ENCODE measurements at regions not wholly inside any gene's neighbourhood (a gene's known extent, or its start where the extent isn't known, plus 50 kb on each side); places are given as distances from the start of the nearest gene placed in this dataset.

DNA sequence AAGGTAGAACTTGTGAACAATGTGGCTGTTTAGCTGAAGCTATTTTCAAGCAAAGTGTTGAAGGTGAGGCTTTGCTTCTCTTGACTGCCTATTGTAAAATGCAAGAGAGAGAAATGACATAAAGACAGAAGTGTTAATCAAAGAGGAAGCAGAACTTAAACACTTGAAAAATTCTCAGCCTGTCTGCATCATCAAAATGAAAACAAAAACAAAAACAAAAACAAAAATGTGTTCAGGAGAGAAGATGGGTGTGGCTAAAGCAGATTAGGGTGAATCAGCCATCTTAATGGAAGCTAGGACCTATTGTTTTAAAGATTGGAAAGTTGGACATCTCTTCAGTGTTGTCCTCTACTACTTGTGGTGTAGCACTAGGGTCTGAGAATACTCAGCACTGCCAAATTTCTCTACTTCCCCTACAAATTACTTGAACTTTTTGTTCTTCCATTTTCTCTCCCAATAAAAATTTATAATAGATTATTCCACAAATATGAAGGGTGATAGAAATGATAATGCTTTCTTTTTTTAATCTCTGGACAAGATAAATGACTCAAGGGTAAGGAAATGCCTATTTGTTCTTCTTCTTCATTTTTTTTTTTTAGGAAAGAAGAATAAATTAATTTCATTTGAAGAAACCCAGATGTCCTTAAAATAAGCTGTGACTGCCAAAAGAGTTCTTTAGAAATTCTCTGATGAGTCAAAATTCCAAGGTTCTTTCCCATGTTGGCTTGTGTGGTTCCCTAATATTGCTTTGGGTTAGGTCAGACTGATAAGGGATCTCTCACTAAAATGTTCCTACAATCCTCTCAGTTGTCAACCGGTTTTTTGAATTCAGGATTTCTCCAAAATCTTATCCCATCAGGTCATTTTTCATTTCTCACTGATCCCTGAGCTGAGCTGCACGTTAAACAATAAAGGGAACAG, 571.2 kb upstream of the ZEB2 start (continued):
- no peak for TF ChIP-seq GLIS3 (CRISPR knock-in tag; IDR thresholded peaks at IDR 0.05)
- peak; percentile 99 for TF ChIP-seq ISL1 (CRISPR knock-in tag; IDR thresholded peaks at IDR 0.05)
- TF ChIP-seq TOX (CRISPR knock-in tag; IDR thresholded peaks at IDR 0.05; ENCODE audit: borderline replicate concordance) = peak; percentile 78

DNA sequence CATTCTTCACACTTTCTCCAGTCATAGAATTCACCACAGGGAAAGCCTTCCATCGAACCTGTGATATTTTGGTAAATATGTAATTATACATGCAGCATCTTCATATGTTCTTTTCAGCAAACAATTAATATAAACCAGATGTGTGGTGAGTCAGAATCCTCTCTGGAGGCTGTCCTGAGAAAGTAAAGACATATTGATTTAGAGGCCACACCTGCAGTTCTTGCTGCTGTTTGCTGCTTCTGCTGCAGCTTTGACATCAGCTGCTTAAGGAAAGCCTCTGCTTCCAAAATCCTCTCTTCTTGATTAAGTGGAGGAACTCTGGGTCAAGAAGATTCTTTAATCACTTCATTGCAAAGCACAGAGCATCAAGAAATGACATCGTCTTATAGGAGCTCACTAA, 568.8 kb upstream of the ZEB2 start:
- ATAC-seq = no peak

DNA sequence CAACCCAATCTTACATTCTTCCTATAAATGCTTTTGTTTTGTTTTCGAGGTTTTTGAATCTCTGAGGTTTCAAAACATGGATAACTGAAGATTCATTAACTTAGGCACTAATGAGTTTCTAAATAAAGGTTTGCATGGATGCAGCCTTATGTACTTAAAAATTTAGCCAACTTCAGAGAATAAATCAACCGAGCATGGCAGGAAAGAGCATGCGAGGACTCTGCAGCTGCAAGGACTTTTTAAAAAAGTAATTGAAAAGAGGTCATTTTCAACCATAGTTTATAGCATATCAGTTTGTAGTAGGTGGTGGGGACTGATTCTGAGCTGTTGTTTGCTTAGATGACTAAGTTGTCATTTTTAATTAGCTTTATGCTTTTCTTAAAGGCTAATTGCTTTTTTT, 567.0 kb upstream of the ZEB2 start:
- no peak for ATAC-seq
- TF ChIP-seq ISL1 (CRISPR knock-in tag; IDR thresholded peaks at IDR 0.05) = no peak
- TF ChIP-seq, protein P1, sequence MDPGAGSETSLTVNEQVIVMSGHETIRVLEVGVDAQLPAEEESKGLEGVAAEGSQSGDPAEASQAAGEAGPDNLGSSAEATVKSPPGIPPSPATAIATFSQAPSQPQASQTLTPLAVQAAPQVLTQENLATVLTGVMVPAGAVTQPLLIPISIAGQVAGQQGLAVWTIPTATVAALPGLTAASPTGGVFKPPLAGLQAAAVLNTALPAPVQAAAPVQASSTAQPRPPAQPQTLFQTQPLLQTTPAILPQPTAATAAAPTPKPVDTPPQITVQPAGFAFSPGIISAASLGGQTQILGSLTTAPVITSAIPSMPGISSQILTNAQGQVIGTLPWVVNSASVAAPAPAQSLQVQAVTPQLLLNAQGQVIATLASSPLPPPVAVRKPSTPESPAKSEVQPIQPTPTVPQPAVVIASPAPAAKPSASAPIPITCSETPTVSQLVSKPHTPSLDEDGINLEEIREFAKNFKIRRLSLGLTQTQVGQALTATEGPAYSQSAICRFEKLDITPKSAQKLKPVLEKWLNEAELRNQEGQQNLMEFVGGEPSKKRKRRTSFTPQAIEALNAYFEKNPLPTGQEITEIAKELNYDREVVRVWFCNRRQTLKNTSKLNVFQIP (CRISPR knock-in tag; IDR thresholded peaks at IDR 0.05; ENCODE audit: borderline replicate concordance, low read depth) = no peak
- TF ChIP-seq CSDC2 (CRISPR knock-in tag; IDR thresholded peaks at IDR 0.05) = no peak
- TF ChIP-seq ESRRG (CRISPR knock-in tag; IDR thresholded peaks at IDR 0.05) = no peak
- TF ChIP-seq SNAI2 (CRISPR knock-in tag; IDR thresholded peaks at IDR 0.05) = no peak
- TF ChIP-seq OSR1 (CRISPR knock-in tag; IDR thresholded peaks at IDR 0.05) = no peak
- no peak for TF ChIP-seq ZNF565 (CRISPR knock-in tag; conservative IDR thresholded peaks at IDR 0.05; ENCODE audit: low read depth)
- no peak for TF ChIP-seq GLIS3 (CRISPR knock-in tag; IDR thresholded peaks at IDR 0.05)
- no peak for TF ChIP-seq ZFP3 (CRISPR knock-in tag; IDR thresholded peaks at IDR 0.05)
- TF ChIP-seq, protein P2, sequence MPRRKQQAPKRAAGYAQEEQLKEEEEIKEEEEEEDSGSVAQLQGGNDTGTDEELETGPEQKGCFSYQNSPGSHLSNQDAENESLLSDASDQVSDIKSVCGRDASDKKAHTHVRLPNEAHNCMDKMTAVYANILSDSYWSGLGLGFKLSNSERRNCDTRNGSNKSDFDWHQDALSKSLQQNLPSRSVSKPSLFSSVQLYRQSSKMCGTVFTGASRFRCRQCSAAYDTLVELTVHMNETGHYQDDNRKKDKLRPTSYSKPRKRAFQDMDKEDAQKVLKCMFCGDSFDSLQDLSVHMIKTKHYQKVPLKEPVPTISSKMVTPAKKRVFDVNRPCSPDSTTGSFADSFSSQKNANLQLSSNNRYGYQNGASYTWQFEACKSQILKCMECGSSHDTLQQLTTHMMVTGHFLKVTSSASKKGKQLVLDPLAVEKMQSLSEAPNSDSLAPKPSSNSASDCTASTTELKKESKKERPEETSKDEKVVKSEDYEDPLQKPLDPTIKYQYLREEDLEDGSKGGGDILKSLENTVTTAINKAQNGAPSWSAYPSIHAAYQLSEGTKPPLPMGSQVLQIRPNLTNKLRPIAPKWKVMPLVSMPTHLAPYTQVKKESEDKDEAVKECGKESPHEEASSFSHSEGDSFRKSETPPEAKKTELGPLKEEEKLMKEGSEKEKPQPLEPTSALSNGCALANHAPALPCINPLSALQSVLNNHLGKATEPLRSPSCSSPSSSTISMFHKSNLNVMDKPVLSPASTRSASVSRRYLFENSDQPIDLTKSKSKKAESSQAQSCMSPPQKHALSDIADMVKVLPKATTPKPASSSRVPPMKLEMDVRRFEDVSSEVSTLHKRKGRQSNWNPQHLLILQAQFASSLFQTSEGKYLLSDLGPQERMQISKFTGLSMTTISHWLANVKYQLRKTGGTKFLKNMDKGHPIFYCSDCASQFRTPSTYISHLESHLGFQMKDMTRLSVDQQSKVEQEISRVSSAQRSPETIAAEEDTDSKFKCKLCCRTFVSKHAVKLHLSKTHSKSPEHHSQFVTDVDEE (CRISPR knock-in tag; IDR thresholded peaks at IDR 0.05) = no peak
- TF ChIP-seq ZFP30 (CRISPR knock-in tag; IDR thresholded peaks at IDR 0.05) = no peak
- TF ChIP-seq ZNF70 (CRISPR knock-in tag; IDR thresholded peaks at IDR 0.05) = no peak
- no peak for TF ChIP-seq TCF4 (CRISPR knock-in tag; IDR thresholded peaks at IDR 0.05; ENCODE audit: borderline replicate concordance)
- TF ChIP-seq BACH2 (CRISPR knock-in tag; IDR thresholded peaks at IDR 0.05; ENCODE audit: borderline replicate concordance) = no peak
- TF ChIP-seq PPARA (CRISPR knock-in tag; IDR thresholded peaks at IDR 0.05; ENCODE audit: borderline replicate concordance) = no peak

More for the DNA sequence above, 568.8 kb upstream of the ZEB2 start:
- TF ChIP-seq, protein P3, sequence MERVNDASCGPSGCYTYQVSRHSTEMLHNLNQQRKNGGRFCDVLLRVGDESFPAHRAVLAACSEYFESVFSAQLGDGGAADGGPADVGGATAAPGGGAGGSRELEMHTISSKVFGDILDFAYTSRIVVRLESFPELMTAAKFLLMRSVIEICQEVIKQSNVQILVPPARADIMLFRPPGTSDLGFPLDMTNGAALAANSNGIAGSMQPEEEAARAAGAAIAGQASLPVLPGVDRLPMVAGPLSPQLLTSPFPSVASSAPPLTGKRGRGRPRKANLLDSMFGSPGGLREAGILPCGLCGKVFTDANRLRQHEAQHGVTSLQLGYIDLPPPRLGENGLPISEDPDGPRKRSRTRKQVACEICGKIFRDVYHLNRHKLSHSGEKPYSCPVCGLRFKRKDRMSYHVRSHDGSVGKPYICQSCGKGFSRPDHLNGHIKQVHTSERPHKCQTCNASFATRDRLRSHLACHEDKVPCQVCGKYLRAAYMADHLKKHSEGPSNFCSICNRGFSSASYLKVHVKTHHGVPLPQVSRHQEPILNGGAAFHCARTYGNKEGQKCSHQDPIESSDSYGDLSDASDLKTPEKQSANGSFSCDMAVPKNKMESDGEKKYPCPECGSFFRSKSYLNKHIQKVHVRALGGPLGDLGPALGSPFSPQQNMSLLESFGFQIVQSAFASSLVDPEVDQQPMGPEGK (CRISPR knock-in tag; IDR thresholded peaks at IDR 0.05; ENCODE audit: borderline replicate concordance) = no peak
- TF ChIP-seq, protein P2 (CRISPR knock-in tag; IDR thresholded peaks at IDR 0.05) = no peak
- TF ChIP-seq ESRRG (CRISPR knock-in tag; IDR thresholded peaks at IDR 0.05) = no peak
- no peak for TF ChIP-seq ZNF565 (CRISPR knock-in tag; conservative IDR thresholded peaks at IDR 0.05; ENCODE audit: low read depth)
- TF ChIP-seq ZNF8 (CRISPR knock-in tag; IDR thresholded peaks at IDR 0.05) = no peak
- TF ChIP-seq TOX (CRISPR knock-in tag; IDR thresholded peaks at IDR 0.05; ENCODE audit: borderline replicate concordance) = no peak
- no peak for TF ChIP-seq ZFP30 (CRISPR knock-in tag; IDR thresholded peaks at IDR 0.05)
- no peak for TF ChIP-seq ARNTL (CRISPR knock-in tag; IDR thresholded peaks at IDR 0.05; ENCODE audit: borderline replicate concordance, low read depth)
- no peak for TF ChIP-seq BACH2 (CRISPR knock-in tag; IDR thresholded peaks at IDR 0.05; ENCODE audit: borderline replicate concordance)
- TF ChIP-seq ZFP3 (CRISPR knock-in tag; IDR thresholded peaks at IDR 0.05) = no peak
- no peak for TF ChIP-seq CSDC2 (CRISPR knock-in tag; IDR thresholded peaks at IDR 0.05)
- TF ChIP-seq, protein P4, sequence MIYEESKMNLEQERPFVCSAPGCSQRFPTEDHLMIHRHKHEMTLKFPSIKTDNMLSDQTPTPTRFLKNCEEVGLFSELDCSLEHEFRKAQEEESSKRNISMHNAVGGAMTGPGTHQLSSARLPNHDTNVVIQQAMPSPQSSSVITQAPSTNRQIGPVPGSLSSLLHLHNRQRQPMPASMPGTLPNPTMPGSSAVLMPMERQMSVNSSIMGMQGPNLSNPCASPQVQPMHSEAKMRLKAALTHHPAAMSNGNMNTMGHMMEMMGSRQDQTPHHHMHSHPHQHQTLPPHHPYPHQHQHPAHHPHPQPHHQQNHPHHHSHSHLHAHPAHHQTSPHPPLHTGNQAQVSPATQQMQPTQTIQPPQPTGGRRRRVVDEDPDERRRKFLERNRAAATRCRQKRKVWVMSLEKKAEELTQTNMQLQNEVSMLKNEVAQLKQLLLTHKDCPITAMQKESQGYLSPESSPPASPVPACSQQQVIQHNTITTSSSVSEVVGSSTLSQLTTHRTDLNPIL (CRISPR knock-in tag; IDR thresholded peaks at IDR 0.05; ENCODE audit: low read depth) = no peak
- no peak for TF ChIP-seq PPARA (CRISPR knock-in tag; IDR thresholded peaks at IDR 0.05; ENCODE audit: borderline replicate concordance)
- TF ChIP-seq, protein P5, sequence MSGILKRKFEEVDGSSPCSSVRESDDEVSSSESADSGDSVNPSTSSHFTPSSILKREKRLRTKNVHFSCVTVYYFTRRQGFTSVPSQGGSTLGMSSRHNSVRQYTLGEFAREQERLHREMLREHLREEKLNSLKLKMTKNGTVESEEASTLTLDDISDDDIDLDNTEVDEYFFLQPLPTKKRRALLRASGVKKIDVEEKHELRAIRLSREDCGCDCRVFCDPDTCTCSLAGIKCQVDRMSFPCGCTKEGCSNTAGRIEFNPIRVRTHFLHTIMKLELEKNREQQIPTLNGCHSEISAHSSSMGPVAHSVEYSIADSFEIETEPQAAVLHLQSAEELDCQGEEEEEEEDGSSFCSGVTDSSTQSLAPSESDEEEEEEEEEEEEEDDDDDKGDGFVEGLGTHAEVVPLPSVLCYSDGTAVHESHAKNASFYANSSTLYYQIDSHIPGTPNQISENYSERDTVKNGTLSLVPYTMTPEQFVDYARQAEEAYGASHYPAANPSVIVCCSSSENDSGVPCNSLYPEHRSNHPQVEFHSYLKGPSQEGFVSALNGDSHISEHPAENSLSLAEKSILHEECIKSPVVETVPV (CRISPR knock-in tag; IDR thresholded peaks at IDR 0.05) = no peak
- no peak for TF ChIP-seq RARB (CRISPR knock-in tag; IDR thresholded peaks at IDR 0.05)
